ENCODE measurements at regions not wholly inside any gene's neighbourhood (a gene's known extent, or its start where the extent isn't known, plus 50 kb on each side); places are given as distances from the start of the nearest gene placed in this dataset.

DNA sequence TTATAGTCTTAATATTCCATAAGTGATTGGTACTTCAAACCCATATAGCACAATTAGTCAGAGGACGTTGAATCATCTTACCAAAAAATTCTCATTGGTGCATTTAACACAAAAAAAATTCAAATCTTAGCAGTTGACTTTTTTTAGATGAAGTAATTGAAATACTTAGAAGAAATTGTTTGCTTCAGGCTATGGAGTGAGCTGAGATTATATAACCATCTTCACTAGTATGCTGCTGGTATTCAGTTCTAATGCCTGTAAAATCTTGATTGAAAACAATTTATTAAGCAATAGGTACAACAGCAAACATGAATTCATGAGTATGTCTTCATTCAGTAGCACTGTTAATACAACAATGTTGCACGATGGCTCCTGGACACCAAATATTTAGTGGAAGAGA, 250.0 kb downstream of the GPM6A start:
- ChIA-PET POLR2A (ENCODE audit: partially characterized antibody) (no interaction called here), CTCF (ENCODE audit: partially characterized antibody) (interaction anchor here (1.3 to 1.5 kb wide), 2 partner anchors 37 to 331 kb away, joined by 3 read pairs; no protein-coding TSS in a partner anchor)
- Histone ChIP-seq H2BK20ac (ENCODE audit: low read length) (no peak overlapping the region), H3K4me3 (ENCODE audit: extremely low read depth in 1 of 4, insufficient read depth in 2 of 4, low read depth in 3 of 4, low read length in 4 of 4) (no peak overlapping the region), H3K56ac (replicated peaks; ENCODE audit: insufficient read length, low read depth, low read length) (no peak overlapping the region), H3K23me2 (ENCODE audit: low read depth, low read length) (no peaks in the 10 kb centered on the region), H3K79me1 (ENCODE audit: low read depth, low read length) (no peaks in the 10 kb centered on the region), H4K5ac (ENCODE audit: insufficient read length, low read depth, low read length) (no peak overlapping the region), H4K20me1 (replicated peaks in 1 of 2; ENCODE audit: control insufficient read depth in 1 of 2, insufficient read depth in 2 of 2, low read length in 2 of 2) (no peaks in the 10 kb centered on the region), H3K9me3 (ENCODE audit: insufficient read depth in 2 of 2, low read depth in 1 of 2, low read length in 1 of 2) (no peaks in the 10 kb centered on the region), H2AFZ (ENCODE audit: low read length) (no peak overlapping the region), H3K4ac (replicated peaks; ENCODE audit: insufficient read length, low read depth, low read length) (no peak overlapping the region), H2BK120ac (replicated peaks; ENCODE audit: low read depth, low read length) (no peak overlapping the region), H2AK5ac (ENCODE audit: low read depth, low read length) (no peak overlapping the region), H3K36me3 (ENCODE audit: control insufficient read depth in 2 of 4, insufficient read depth in 4 of 4, low read length in 3 of 4) (no peaks in the 10 kb centered on the region), H3K27me3 (replicated peaks in 1 of 4; ENCODE audit: control insufficient read depth in 3 of 4, extremely low read depth in 1 of 4, insufficient read depth in 3 of 4, low read length in 3 of 4) (no peaks in the 10 kb centered on the region), H3K18ac (ENCODE audit: extremely low read depth, low read length) (no peak overlapping the region), H2BK15ac (ENCODE audit: low read length) (no peak overlapping the region), H3K79me2 (ENCODE audit: control insufficient read depth in 1 of 2, insufficient read depth in 2 of 2, low read length in 2 of 2) (no peaks in the 10 kb centered on the region), H4K8ac (ENCODE audit: extremely low read depth, insufficient read depth, low read length) (no peak overlapping the region), H3K4me2 (ENCODE audit: insufficient read depth in 1 of 2, low read depth in 2 of 2, low read length in 2 of 2) (no peak overlapping the region), H3K4me1 (replicated peaks in 1 of 4; ENCODE audit: control insufficient read depth in 3 of 4, insufficient read depth in 4 of 4, low read length in 3 of 4) (no peaks in the 10 kb centered on the region), H3K27ac (ENCODE audit: low read depth, low read length) (no peak overlapping the region), H4K91ac (replicated peaks; ENCODE audit: insufficient read length, low read length) (no peak overlapping the region), H3K9ac (replicated peaks in 1 of 4; ENCODE audit: extremely low read depth in 1 of 4, low read depth in 3 of 4, low read length in 3 of 4) (no peak overlapping the region), H2BK12ac (ENCODE audit: low read depth, low read length) (no peak overlapping the region), H3K14ac (ENCODE audit: insufficient read length) (no peak overlapping the region), H3K23ac (ENCODE audit: insufficient read length) (no peak overlapping the region), H2BK5ac (ENCODE audit: low read depth, low read length) (no peak overlapping the region)
- TF ChIP-seq KDM4A (IDR thresholded peaks at IDR 0.05; ENCODE audit: low read depth, low read length, severe bottlenecking) = no peak
- 45% methylated on average over 2 of the region's 2 CpGs; no CpG with 5 or more reads in 1 of the 2 experiments for WGBS, 2 experiments (ENCODE audit: extremely low coverage in 1 of 2, insufficient coverage in 1 of 2, insufficient read length in 1 of 2, insufficient replicate concordance in 2 of 2, low coverage in 1 of 2, low lambda C conversion rate in 2 of 2, missing lambda C conversion rate in 1 of 2)
- DNase-seq (ENCODE audit: low read depth in 1 of 2, low spot score in 2 of 2) = no peak
- no peak for FAIRE-seq

Measured in H1 (cell line).